Adrenal gland (tissue), 9 donors: ENCODE measurements at regions not wholly inside any gene's neighbourhood (a gene's known extent, or its start where the extent isn't known, plus 50 kb on each side); places are given as distances from the start of the nearest gene placed in this dataset.

Source experiments
- DNase-seq, 7 donors: peaks; one replicate each; pipeline ENCODE4 v3.0.0-alpha.2; 2019 to 2020
- H3K27ac ChIP-seq, 5 donors: fragments of 200-600 bp; sonication (generic) in 4 of 5; 1 replicate in 3 of 5; 2 replicates in 2 of 5; pipeline versions ENCODE4 v1.5.1 to v1.8.0; 2016 to 2020; ENCODE audit warnings: mild to moderate bottlenecking in 1 of 5
- H3K27me3 ChIP-seq: fragments of 200-600 bp; 2 replicates; pipeline ENCODE4 v1.8.0; 2021
- H3K36me3 ChIP-seq, 2 donors: fragments of 200-600 bp; replicated peaks in 1 of 2; 1 replicate in 1 of 2; 2 replicates in 1 of 2; pipeline versions ENCODE4 v1.5.1 to v1.8.0; 2018 to 2022
- H3K4me1 ChIP-seq, 2 donors: fragments of 200-600 bp; replicated peaks in 1 of 2; 1 replicate in 1 of 2; 2 replicates in 1 of 2; pipeline versions ENCODE4 v1.5.1 to v1.8.0; 2018 to 2021
- H3K4me3 ChIP-seq, 4 donors: fragments of 200-600 bp; sonication (generic) in 3 of 4; one replicate each; pipeline ENCODE4 v1.5.1; 2016 to 2018
- H3K9me3 ChIP-seq, 3 donors: fragments of 200-600 bp; sonication (generic) in 1 of 3; replicated peaks in 1 of 3; 1 replicate in 2 of 3; 2 replicates in 1 of 3; pipeline versions ENCODE4 v1.5.1 to v1.8.0; 2016 to 2021
- POLR2A ChIP-seq, 2 donors: fragments of 450-650 bp; IDR thresholded peaks; one replicate each; pipeline ENCODE4 v1.6.1; 2017; ENCODE audit warnings: antibody characterized with exemption in 2 of 2, mild to moderate bottlenecking in 2 of 2, moderate library complexity in 1 of 2
- WGBS, 4 donors: extraction: QIAGEN DNeasy Blood & Tissue Kit in 2 of 4; methylation state at CpG; one replicate each; pipeline versions ENCODE4 v1.1.5 to v1.1.7; 2013 to 2017; 5-methylcytosine and 5-hydroxymethylcytosine counted together
- intact Hi-C, 2 donors: fragments of 100-400 bp; cut with DNase I; formaldehyde crosslinking; loops; one replicate each; pipeline versions ENCODE4 v1.14.1 to v1.15.0; 2022 to 2023
- TF ChIP-seq, protein P1 (sequence below), 6 experiments: fragments of 450-650 bp in 4 of 6; fragments of 200-600 bp in 2 of 6; sonication (generic) in 1 of 6; IDR thresholded peaks; 1 replicate in 5 of 6; 2 replicates in 1 of 6; pipeline versions ENCODE4 v1.5.1 to v1.8.0; 2016 to 2021; ENCODE audit warnings: antibody characterized with exemption in 6 of 6, mild to moderate bottlenecking in 2 of 6, moderate library complexity in 1 of 6
- donor health status: healthy with polysubstance abuse.
- donor health status: Bipolar disorder and iron deficiency.
- donor health status: DM: yes; HTN: yes; CAD: no.
- donor health status: DM: no; HTN: no; CAD: no.
- donor health status: DM: no; HTN: no; CAD: no.

- Histone ChIP-seq H3K9me3 (no peaks in the 10 kb centered on the region), H3K4me1 (no peaks in the 10 kb centered on the region), H3K36me3 (no peaks in the 10 kb centered on the region), H3K27me3 (no peaks in the 10 kb centered on the region), H3K27ac (no peak overlapping the region), H3K4me3 (no peak overlapping the region)
- DNase-seq: no peak
- WGBS, 4 donors: 39 to 49% (median 43%) methylated on average over 1 of the region's 1 CpG
- TF ChIP-seq POLR2A (IDR thresholded peaks at IDR 0.05): no peak
- TF ChIP-seq, protein P1, sequence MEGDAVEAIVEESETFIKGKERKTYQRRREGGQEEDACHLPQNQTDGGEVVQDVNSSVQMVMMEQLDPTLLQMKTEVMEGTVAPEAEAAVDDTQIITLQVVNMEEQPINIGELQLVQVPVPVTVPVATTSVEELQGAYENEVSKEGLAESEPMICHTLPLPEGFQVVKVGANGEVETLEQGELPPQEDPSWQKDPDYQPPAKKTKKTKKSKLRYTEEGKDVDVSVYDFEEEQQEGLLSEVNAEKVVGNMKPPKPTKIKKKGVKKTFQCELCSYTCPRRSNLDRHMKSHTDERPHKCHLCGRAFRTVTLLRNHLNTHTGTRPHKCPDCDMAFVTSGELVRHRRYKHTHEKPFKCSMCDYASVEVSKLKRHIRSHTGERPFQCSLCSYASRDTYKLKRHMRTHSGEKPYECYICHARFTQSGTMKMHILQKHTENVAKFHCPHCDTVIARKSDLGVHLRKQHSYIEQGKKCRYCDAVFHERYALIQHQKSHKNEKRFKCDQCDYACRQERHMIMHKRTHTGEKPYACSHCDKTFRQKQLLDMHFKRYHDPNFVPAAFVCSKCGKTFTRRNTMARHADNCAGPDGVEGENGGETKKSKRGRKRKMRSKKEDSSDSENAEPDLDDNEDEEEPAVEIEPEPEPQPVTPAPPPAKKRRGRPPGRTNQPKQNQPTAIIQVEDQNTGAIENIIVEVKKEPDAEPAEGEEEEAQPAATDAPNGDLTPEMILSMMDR (IDR thresholded peaks at IDR 0.05): no peak
- intact Hi-C loops: no loop called here
These were observed 357.4 kb upstream of the TMEM229A start for GRCh38 chr7:124390301-124390700.

DNA sequence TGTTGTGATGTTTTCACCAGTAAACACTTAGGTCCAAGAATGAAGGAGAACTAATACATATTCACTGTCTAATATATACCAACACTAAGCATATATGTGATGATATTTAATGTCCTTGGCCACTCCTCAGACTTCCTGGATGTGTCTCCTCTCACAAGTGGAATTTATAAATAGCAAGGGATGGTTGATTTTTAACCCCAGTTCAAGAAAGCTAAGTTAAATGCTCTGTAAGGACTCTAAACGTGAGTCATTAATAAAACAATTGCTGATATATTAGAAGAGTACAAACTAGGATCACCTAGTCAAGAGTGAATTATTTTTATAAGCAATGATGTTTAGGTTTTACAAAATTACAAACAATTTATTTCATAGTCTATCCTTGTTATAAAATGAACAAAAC lies 355.9 kb upstream of the TMEM229A start:
- intact Hi-C loops: no loop called here
- no peaks in the 10 kb centered on the region for H3K4me1 ChIP-seq
- 37 to 55% (median 46%) methylated on average over 1 of the region's 1 CpG for WGBS, 4 donors
- H3K9me3 ChIP-seq: no peaks in the 10 kb centered on the region
- H3K36me3 ChIP-seq: no peaks in the 10 kb centered on the region
- TF ChIP-seq POLR2A (IDR thresholded peaks at IDR 0.05): no peak
- TF ChIP-seq, protein P1 (IDR thresholded peaks at IDR 0.05): no peak
- H3K27ac ChIP-seq: no peak overlapping the region
- H3K4me3 ChIP-seq: no peak overlapping the region
- no peaks in the 10 kb centered on the region for H3K27me3 ChIP-seq
- DNase-seq: no peak

- WGBS, 4 donors: 77 to 85% (median 83%) methylated on average over 4 of the region's 4 CpGs
- no peak for DNase-seq
- intact Hi-C loops: no loop called here
- Histone ChIP-seq H3K27me3 (no peaks in the 10 kb centered on the region), H3K36me3 (no peaks in the 10 kb centered on the region), H3K27ac (no peak overlapping the region), H3K4me3 (no peak overlapping the region), H3K9me3 (no peaks in the 10 kb centered on the region), H3K4me1 (no peaks in the 10 kb centered on the region)
- no peak for TF ChIP-seq POLR2A (IDR thresholded peaks at IDR 0.05)
- TF ChIP-seq, protein P1 (IDR thresholded peaks at IDR 0.05): no peak
These were observed 354.2 kb upstream of the TMEM229A start for GRCh38 chr7:124387056-124387455.

- H3K4me3 ChIP-seq: no peak overlapping the region
- no peaks in the 10 kb centered on the region for H3K36me3 ChIP-seq
- H3K27me3 ChIP-seq: no peaks in the 10 kb centered on the region
- TF ChIP-seq, protein P1 (IDR thresholded peaks at IDR 0.05): no peak
- no peak for TF ChIP-seq POLR2A (IDR thresholded peaks at IDR 0.05)
- DNase-seq: no peak
- no peaks in the 10 kb centered on the region for H3K9me3 ChIP-seq
- no peak overlapping the region for H3K27ac ChIP-seq
- intact Hi-C loops: no loop called here
- 69 to 93% (median 86%) methylated on average over 1 of the region's 1 CpG for WGBS, 4 donors
- H3K4me1 ChIP-seq: no peaks in the 10 kb centered on the region
These were observed 346.4 kb upstream of the TMEM229A start for GRCh38 chr7:124379296-124379695.
